HK-2 (cell line): ENCODE measurements at regions not wholly inside any gene's neighbourhood (a gene's known extent, or its start where the extent isn't known, plus 50 kb on each side); places are given as distances from the start of the nearest gene placed in this dataset.
"Not testable (repeated sequence)": the region's sequence is repeated elsewhere in the genome, so short reads cannot be mapped to it uniquely, and the experiment has no call there.

Source experiments
- DNase-seq: peaks from one replicate; pipeline ENCODE4 v3.0.0-alpha.2; 2018; ENCODE audit not compliant: unreplicated experiment

- DNase-seq, result no peak
Observed at GRCh38 chr2:57703407-57703806, 343.2 kb upstream of the VRK2 start.

GRCh38 chr2:57707794-57708193 lies 338.8 kb upstream of the VRK2 start:
- DNase-seq, result not testable (repeated sequence)

GRCh38 chr2:57711991-57712390 lies 334.6 kb upstream of the VRK2 start:
- DNase-seq, result no peak

GRCh38 chr2:57720728-57721627 lies 325.6 kb upstream of the VRK2 start:
- peak; percentile 62 for DNase-seq

- no peak for DNase-seq
Observed at GRCh38 chr2:57725337-57725947, 321.2 kb upstream of the VRK2 start.

GRCh38 chr2:57726294-57726693 lies 320.3 kb upstream of the VRK2 start:
- DNase-seq, result no peak

GRCh38 chr2:57728691-57729090 lies 317.9 kb upstream of the VRK2 start:
- no peak for DNase-seq

- no peak for DNase-seq
Observed at GRCh38 chr2:57733956-57734355, 312.6 kb upstream of the VRK2 start.

GRCh38 chr2:57740891-57741290 lies 305.7 kb upstream of the VRK2 start:
- no peak for DNase-seq

- no peak for DNase-seq
Observed at GRCh38 chr2:57753636-57754035, 293.0 kb upstream of the VRK2 start.

- no peak for DNase-seq
Observed at GRCh38 chr2:57758686-57759085, 287.9 kb upstream of the VRK2 start.

GRCh38 chr2:57759131-57759530 lies 287.5 kb upstream of the VRK2 start:
- DNase-seq, result no peak

GRCh38 chr2:57759822-57760300 lies 286.7 kb upstream of the VRK2 start:
- DNase-seq, result peak; percentile 93

GRCh38 chr2:57760381-57760801 lies 286.2 kb upstream of the VRK2 start:
- no peak for DNase-seq

- DNase-seq, result no peak
Observed at GRCh38 chr2:57776916-57777315, 269.7 kb upstream of the VRK2 start.

GRCh38 chr2:57782587-57782986 lies 264.0 kb upstream of the VRK2 start:
- no peak for DNase-seq

- no peak for DNase-seq
Observed at GRCh38 chr2:57793310-57793709, 253.3 kb upstream of the VRK2 start.

GRCh38 chr2:57796527-57796926 lies 250.1 kb upstream of the VRK2 start:
- DNase-seq, result no peak

GRCh38 chr2:57798346-57798745 lies 248.3 kb upstream of the VRK2 start:
- DNase-seq, result no peak

- DNase-seq, result no peak
Observed at GRCh38 chr2:57802243-57802642, 244.4 kb upstream of the VRK2 start.

GRCh38 chr2:57804971-57805370 lies 241.6 kb upstream of the VRK2 start:
- no peak for DNase-seq

GRCh38 chr2:57806449-57806968 lies 240.1 kb upstream of the VRK2 start:
- DNase-seq, result no peak

GRCh38 chr2:57809230-57809629 lies 237.4 kb upstream of the VRK2 start:
- DNase-seq, result no peak
